NB4 (cell line): ENCODE measurements at regions not wholly inside any gene's neighbourhood (a gene's known extent, or its start where the extent isn't known, plus 50 kb on each side); places are given as distances from the start of the nearest gene placed in this dataset.
"Not testable (repeated sequence)": the region's sequence is repeated elsewhere in the genome, so short reads cannot be mapped to it uniquely, and the experiment has no call there.

Experiments used
- DNase-seq: peaks from one replicate; pipeline ENCODE4 v3.0.0; 2010; ENCODE audit warnings: low read depth
- H3K4me3 ChIP-seq: one replicate; pipeline ENCODE4 v1.5.1; 2011; ENCODE audit warnings: mild to moderate bottlenecking, low read depth, low read length, moderate library complexity
- MAX ChIP-seq: IDR thresholded peaks from 2 replicates; pipeline ENCODE4 v1.6.1; 2011; ENCODE audit warnings: low read depth, low read length
- MYC ChIP-seq: IDR thresholded peaks from 2 replicates; pipeline ENCODE4 v1.6.1; 2011; ENCODE audit warnings: low read depth, low read length
- POLR2A ChIP-seq: IDR thresholded peaks from 2 replicates; pipeline ENCODE4 v1.6.1; 2011; ENCODE audit warnings: mild to moderate bottlenecking; ENCODE audit not compliant: insufficient read length; ENCODE audit errors: extremely low read depth
- TF ChIP-seq, protein P1 (sequence below): IDR thresholded peaks from one replicate; pipeline ENCODE4 v1.5.1; 2012; ENCODE audit warnings: low read depth, low read length

- no peak for DNase-seq
- TF ChIP-seq MYC (no peak), MAX (no peak), POLR2A (no peak)
- TF ChIP-seq, protein P1, sequence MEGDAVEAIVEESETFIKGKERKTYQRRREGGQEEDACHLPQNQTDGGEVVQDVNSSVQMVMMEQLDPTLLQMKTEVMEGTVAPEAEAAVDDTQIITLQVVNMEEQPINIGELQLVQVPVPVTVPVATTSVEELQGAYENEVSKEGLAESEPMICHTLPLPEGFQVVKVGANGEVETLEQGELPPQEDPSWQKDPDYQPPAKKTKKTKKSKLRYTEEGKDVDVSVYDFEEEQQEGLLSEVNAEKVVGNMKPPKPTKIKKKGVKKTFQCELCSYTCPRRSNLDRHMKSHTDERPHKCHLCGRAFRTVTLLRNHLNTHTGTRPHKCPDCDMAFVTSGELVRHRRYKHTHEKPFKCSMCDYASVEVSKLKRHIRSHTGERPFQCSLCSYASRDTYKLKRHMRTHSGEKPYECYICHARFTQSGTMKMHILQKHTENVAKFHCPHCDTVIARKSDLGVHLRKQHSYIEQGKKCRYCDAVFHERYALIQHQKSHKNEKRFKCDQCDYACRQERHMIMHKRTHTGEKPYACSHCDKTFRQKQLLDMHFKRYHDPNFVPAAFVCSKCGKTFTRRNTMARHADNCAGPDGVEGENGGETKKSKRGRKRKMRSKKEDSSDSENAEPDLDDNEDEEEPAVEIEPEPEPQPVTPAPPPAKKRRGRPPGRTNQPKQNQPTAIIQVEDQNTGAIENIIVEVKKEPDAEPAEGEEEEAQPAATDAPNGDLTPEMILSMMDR = no peak
- H3K4me3 ChIP-seq = no peak overlapping the region
Measured at GRCh38 chr6:121890307-121890910, 455.0 kb downstream of the GJA1 start.

GRCh38 chr6:121895731-121896130 lies 460.3 kb downstream of the GJA1 start:
- not testable (repeated sequence) for H3K4me3 ChIP-seq, DNase-seq

DNA sequence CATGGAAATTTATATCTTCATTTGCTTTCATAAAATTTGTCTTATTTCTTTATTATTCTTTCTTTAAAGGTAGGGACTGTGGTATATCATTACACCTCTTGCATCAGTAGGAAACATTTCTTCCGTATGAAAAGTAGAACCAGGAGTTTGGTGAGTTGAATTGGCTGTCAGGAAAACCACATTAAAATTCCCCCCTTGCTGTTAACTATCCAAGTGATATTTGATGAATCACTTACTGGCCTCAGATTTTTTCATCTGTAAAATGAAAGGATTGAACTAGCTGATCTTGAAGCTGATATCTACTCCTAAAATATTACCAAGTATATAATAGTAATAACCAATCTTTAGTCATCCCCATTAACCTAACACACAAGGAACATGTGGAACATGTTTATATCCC lies 460.9 kb downstream of the GJA1 start:
- DNase-seq = no peak
- H3K4me3 ChIP-seq = no peak overlapping the region
- TF ChIP-seq MAX = no peak
- TF ChIP-seq, protein P1 = no peak
- no peak for TF ChIP-seq POLR2A
- TF ChIP-seq MYC = no peak

- TF ChIP-seq POLR2A (no peak), MAX (no peak), MYC (no peak)
- TF ChIP-seq, protein P1 = no peak
- DNase-seq = no peak
- H3K4me3 ChIP-seq = no peak overlapping the region
Measured at GRCh38 chr6:121896771-121897170, 461.3 kb downstream of the GJA1 start.

DNA sequence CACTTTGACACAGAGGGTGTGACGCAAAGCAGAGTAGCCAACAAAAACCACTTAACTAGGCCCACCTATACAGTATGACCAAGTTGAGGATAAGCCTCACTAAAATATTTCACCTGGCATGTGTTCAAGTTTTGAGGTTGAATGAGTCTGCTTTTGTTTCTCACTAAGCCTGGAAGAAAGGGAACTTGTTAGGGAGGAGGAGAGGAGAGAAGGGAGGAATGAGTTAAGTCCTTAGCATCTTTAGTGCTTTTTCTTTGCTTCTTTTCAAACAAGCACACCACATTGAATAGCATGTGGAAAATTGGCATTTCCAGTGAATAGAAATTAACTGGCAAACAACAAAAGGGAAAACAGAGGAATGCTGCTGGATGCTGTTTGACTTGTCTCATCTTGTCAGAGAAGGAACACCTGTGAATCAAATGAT lies 461.9 kb downstream of the GJA1 start:
- no peak for TF ChIP-seq MYC
- TF ChIP-seq, protein P1 = no peak
- no peak overlapping the region for H3K4me3 ChIP-seq
- no peak for DNase-seq

- TF ChIP-seq MAX (no peak), MYC (no peak), POLR2A (no peak)
- TF ChIP-seq, protein P1 = no peak
- DNase-seq = no peak
- H3K4me3 ChIP-seq = no peak overlapping the region
Measured at GRCh38 chr6:121901432-121901831, 466.0 kb downstream of the GJA1 start.
